Fibroblast of upper back skin (primary cell): ENCODE measurements at regions not wholly inside any gene's neighbourhood (a gene's known extent, or its start where the extent isn't known, plus 50 kb on each side); places are given as distances from the start of the nearest gene placed in this dataset.
"Not testable (repeated sequence)": the region's sequence is repeated elsewhere in the genome, so short reads cannot be mapped to it uniquely, and the experiment has no call there.

Experiments
- DNase-seq: peaks from one replicate; pipeline ENCODE4 v3.0.0-alpha.2; 2013

- DNase-seq, result peak; percentile 35
These were observed 231.4 kb upstream of the ECI2 start for GRCh38 chr6:4366635-4367395.

DNA sequence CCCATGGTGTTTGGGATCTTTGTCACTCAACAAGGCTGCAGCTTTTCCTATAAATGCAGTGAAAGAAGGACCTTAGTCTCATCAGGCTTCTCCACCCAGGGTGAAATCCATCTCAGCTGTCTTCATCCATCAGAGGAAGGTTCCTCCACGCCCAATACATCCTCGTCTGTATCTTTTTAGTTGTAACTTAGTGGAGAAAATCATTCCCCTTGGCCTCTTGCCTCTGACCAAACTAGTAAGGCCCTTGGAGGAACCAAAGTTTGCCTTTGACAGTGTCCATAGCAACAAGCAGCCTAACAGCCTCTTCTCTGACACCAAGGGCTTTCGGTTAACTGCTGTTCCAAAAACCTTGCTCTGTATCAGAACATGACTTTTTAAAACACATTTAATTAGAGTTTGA, 230.3 kb upstream of the ECI2 start:
- no peak for DNase-seq

DNA sequence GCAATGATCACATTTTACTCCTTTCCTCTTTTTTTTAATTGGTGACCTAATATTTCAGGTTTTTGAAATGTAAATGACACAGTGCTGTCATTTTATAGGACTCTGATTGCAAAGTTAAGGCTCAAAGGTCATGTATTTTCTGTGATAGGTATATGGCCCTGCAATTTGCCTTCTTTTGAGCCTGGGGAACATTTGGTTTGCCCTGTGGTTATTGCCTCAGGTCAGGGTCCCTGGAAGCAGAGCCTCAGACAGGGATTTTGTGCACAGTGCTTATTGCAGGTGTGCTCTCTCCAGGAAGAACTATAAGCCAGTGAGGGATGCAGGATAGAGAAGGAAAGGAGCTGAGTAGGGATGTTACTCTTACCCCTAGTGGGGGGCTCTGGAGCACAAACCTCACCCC, 229.3 kb upstream of the ECI2 start:
- DNase-seq, result no peak

- no peak for DNase-seq
These were observed 228.8 kb upstream of the ECI2 start for GRCh38 chr6:4364172-4364571.

DNA sequence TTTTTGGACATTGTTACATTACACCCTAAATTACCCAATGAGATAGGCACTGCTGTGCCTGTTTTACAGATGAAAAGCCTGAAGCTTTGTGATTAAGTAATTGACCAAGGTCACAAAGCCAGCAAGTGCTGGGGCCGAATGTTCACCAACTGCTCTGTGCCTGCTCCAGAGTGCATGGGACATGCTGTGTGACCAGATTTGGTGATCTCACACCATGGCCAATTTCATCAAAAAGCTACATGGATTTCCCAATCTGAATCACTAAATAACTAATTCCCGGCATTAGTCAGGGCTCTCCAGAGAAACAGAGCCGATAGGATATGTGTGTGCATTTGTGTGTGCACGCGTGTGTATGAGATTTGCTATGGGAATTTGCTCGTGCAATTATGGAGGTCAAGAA, 228.3 kb upstream of the ECI2 start:
- DNase-seq, result no peak

GRCh38 chr6:4362326-4362725, 227.0 kb upstream of the ECI2 start:
- DNase-seq, result no peak

DNA sequence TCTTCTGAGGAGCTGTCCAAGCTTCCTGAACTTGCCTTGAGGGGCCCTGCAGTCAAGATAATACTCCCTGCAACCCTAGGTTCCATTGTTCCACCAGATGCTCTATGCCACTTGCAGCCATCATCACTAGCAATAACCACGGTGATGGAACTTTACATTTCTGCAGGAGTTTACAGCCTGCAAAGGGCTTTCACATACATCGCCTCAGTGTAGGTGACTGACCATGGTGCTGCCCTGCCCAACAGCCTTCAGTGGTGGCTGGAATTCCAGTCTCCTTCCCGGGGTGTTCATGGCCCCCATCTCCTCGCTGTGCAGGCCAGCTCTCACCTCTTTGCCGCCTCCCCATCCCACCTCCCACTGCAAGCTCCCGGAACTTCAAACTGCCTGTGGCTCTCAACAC, 225.5 kb upstream of the ECI2 start:
- DNase-seq, result no peak

GRCh38 chr6:4359108-4359730, 223.8 kb upstream of the ECI2 start:
- DNase-seq, result no peak

GRCh38 chr6:4358414-4359107, 223.2 kb upstream of the ECI2 start:
- peak; percentile 99 for DNase-seq

GRCh38 chr6:4357660-4358152, 222.3 kb upstream of the ECI2 start:
- DNase-seq, result not testable (repeated sequence)

- no peak for DNase-seq
These were observed 221.7 kb upstream of the ECI2 start for GRCh38 chr6:4356899-4357659.

DNA sequence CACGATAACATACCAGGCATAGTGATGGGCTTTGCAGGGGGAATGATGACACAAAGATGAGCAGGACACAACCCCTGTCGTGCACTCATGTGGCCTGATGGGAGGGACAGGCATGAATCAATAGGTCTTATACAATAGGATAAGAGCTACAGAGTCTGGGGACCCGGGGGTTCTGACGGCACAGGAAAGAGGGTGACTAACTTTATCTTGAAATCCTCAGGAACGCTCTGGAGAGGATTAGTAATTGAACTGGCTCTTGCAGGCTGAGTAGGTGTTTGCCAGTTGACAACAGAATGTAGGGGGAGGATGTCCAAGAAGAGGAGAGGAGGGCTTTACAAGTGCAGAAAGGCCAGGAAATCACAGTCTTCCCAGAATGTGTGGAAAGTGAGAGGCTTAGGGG, 219.9 kb upstream of the ECI2 start:
- DNase-seq, result peak; percentile 80

DNA sequence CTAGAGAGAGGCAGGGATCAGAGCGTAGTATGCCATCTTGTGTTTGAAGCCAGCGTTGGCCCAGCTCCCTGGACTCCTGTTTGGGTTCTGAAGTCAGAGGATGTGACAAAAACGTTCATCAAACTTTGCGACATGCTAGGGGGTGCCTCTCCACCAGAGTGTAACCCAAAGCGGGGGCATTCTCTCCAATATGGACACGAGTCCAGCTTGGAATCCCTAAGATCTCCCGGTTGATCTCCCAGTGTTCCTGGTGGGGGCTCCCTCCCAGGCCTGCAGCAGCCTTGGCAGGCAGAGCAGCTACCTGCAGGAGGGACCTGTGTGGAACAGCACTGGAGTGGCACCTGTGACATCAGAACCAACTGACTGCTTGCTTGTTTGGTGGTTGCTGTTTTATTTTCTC, 218.8 kb upstream of the ECI2 start:
- DNase-seq, result no peak

- DNase-seq, result no peak
These were observed 217.4 kb upstream of the ECI2 start for GRCh38 chr6:4352731-4353130.

DNA sequence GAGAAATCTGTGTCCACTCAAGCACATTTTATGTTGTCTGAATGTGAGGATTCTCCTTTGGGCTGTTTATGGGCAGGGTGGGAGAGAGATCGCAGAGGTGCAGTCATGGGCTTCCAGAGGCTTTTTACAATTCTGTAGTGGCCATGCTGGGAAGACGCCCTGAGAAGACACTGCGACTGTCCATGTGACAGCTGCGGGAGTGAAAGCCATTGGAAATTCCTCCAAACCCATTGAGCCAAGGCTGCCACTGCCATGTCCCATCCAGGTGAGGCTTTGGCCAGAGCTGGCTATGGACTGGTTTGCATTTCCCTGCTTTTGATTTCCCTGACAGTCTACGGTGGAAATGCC, 216.9 kb upstream of the ECI2 start:
- no peak for DNase-seq

DNA sequence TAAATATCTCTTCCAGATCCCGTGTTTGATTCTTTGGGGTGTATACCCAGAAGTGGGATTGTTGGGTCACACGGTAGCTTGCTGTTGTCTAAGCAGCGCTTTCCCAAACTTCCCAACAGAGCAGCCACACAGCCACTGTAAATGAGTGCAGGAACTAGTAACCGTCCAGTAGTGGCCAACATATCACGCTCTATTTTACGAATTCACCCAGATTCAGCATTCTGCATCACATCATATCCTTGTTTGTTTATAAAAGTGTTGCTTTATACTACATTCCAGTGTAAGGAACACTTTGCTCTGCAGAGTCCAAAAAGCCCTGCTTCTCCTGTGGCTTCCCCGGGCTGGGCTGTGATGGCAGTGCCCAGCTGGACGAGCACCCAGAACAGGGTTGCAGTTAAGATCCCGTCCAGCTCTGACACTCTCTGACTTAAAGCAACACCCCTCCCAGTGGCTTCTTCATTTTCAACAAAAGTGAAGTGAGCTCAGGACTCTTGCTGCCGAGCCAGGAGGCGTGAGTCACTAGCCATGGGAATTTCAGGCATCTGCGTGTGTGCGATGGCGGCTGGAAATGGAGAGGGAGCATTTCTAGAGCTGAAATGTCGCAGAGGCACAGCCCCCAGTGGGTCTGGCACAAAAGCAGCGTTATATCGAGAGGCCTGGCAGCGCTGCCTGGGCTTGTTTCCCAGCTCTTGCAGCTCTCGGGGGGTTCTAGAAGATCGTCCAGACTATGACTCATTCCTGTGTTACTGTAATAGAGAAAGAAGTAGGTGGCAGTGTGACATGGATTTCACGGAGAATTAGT, 216.3 kb upstream of the ECI2 start:
- DNase-seq, result peak; percentile 97

- DNase-seq, result peak; percentile 38
These were observed 215.5 kb upstream of the ECI2 start for GRCh38 chr6:4350567-4351519.

DNA sequence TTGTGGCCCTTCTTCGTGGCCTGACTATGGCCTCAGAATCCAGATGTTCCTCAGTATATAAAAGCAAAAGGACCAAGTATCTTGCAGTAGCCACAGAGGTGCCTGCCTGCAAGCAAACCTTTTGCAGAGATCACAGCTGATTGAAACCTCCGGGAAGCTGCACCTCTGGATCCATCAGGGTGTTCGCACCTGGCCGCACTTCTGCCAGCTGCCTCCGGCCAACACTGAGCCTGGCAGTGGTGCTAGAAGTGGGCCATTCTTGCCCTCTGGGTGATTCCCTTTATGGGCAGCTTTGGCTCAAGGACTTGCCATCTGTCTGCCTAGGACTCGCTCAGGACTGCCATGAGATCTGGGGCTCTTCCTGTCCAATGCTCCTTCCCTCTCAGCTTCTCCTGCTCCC, 214.6 kb upstream of the ECI2 start:
- DNase-seq, result no peak

DNA sequence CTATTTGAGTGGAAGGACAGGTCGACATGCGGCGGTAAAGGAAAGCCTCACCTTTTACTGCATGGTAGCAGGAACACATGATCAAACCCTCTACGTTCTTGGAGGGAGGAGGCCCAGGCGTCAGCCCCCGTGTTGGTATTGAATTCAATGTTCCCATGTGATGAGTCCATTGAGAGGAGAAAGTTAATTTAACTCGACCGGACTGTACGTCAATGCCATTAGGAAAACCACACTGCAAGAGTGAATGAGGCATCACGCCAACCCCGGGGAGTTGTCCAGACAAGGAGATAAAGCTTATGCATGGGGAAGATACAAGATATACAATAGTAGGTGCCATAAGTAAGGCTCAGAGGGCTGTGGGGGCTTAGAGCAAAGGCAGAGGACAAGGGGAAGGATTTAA, 213.9 kb upstream of the ECI2 start:
- DNase-seq, result no peak

DNA sequence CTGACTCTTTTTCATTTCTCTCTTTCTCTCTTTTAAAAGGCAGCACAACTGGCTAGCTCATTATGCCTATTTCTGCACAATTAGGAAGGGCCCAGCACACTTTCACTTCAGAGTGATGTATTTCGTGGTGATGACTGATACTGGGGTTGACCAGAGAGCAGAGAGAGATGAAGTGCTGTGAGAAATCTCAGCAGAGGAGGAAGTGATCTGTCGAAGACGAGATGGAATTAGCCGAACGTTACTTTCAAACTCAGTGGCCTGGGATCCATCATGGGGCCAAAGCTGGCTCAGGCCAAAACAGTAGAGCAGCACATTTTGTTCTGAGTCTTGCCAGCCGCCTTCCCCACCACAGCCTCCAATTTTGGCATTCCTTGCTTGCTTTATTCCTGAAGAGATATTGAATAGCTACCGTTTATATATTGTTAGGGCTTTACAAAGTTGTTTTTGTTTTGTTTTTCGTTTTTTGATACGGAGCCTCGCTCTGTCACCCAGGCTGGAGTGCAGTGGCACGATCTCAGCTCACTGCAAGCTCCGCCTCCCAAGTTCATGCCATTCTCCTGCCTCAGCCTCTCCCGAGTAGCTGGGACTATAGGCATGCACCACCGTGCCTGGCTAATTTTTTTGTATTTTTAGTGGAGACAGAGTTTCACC, 213.2 kb upstream of the ECI2 start:
- peak; percentile 21 for DNase-seq

- DNase-seq, result no peak
These were observed 212.5 kb upstream of the ECI2 start for GRCh38 chr6:4347877-4348276.
